Ectodermal cell (in vitro differentiated cells): ENCODE measurements at regions not wholly inside any gene's neighbourhood (a gene's known extent, or its start where the extent isn't known, plus 50 kb on each side); places are given as distances from the start of the nearest gene placed in this dataset.

Source experiments
- H3K27ac ChIP-seq: 2 replicates; pipeline ENCODE4 v1.7.0; 2013; ENCODE audit warnings: mild to moderate bottlenecking, low read depth, low read length; ENCODE audit not compliant: insufficient read depth, poor library complexity, severe bottlenecking
- H3K27me3 ChIP-seq: 2 replicates; pipeline ENCODE4 v1.7.0; 2013; ENCODE audit warnings: mild to moderate bottlenecking, low read length; ENCODE audit not compliant: insufficient read depth, control insufficient read depth, poor library complexity, severe bottlenecking
- H3K36me3 ChIP-seq: one replicate; pipeline ENCODE4 v1.7.0; 2013; ENCODE audit warnings: low read length; ENCODE audit not compliant: control insufficient read depth, insufficient read depth
- H3K4me1 ChIP-seq: one replicate; pipeline ENCODE4 v1.7.0; 2013; ENCODE audit warnings: low read length; ENCODE audit not compliant: control insufficient read depth, insufficient read depth
- H3K4me3 ChIP-seq: 2 replicates; pipeline ENCODE4 v1.7.0; 2013; ENCODE audit warnings: low read depth, low read length, control low read depth; ENCODE audit not compliant: insufficient read depth
- H3K9me3 ChIP-seq: 2 replicates; pipeline ENCODE4 v1.7.0; 2013; ENCODE audit warnings: mild to moderate bottlenecking, low read length, moderate library complexity; ENCODE audit not compliant: control insufficient read depth
- WGBS, 2 experiments: methylation state at CpG; one replicate each; pipeline ENCODE4 v1.1.7; 2013; ENCODE audit warnings: missing lambda C conversion rate in 2 of 2; 5-methylcytosine and 5-hydroxymethylcytosine counted together

DNA sequence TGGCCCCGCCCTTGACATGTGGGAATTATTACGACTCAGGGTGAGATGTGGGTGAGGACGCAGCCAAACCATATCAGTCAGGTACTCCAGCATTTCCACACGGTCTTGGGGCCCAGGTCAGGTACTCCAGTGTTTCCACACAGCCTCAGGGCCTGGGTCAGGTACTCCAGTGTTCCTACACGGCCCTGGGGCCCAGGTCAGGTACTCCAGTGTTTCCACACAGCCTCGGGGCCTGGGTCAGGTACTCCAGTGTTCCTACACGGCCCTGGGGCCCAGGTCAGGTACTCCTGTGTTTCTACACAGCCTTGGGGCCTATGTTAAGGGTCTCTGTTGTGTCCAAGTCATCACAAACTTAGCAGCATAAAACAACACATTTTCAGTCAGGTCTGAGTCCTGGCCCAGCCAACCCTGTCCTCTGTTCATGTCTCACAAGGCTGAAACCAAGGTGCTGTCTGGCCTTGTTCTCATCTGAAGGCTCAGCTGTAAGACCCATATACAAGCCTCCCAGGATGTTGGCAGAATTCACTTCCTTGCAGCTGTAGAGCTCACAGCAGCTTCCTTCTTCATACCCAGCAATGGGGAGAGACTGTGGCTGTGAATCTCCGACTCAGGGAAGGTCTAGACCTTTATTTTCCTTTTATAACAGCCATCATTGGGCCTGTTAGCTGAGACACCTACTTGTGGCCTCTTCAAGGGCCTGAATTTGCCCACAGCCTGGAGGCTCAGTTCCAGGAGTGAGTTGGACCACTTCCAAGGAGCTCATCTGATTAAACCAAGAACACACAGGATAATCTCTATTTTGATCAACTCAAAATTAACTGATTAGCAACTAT is 107.6 kb upstream of the SFSWAP start:
- Histone ChIP-seq H3K27ac (no peak overlapping the region), H3K27me3 (no peaks in the 10 kb centered on the region), H3K36me3 (no peaks in the 10 kb centered on the region), H3K4me1 (peaks cover 35% of the 10 kb centered on the region), H3K4me3 (no peak overlapping the region), H3K9me3 (no peaks in the 10 kb centered on the region)
- WGBS, 2 experiments: 89 to 91% methylated on average over 8 of the region's 8 CpGs

DNA sequence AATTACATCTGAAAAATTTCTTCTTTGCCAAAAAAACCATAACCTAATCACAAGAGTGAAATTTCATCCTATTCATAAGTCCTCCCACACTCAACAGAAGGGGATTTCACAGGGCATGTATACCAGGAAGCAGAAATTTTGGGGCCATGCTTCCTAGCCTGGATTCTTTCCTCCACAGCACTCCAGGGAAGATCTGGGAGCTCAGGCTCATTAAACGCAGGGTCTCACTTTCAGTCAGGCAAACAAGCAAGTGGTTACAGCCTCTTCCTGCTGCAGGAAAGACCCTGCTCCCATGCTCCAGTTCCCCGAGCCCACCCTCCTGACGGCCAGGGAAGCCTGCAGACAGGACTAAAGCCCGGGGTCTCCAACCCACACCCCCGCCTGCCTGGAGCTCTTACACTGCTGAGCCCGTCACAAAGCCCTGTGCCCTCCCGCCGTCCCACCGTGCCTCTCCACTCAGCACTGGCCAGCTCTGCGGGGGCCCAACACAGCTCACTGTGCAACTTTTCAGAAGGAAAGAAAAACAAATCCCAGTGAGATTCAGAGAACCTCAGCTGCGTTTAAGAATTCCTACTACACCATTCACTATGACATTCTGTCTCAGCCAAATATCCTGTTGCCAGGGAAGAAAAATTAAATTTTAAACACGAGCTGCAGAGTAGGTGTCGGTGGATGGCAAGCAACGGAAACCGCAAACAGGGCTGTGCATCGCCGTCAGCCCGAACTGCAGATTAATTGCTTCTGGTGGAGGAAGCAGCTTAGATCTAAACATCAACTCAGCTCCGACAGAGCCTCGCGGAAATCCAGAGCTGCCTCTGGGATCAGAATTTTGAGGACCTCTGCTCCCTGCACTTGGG is 106.7 kb upstream of the SFSWAP start:
- Histone ChIP-seq H3K4me3 (no peak overlapping the region), H3K27me3 (no peaks in the 10 kb centered on the region), H3K9me3 (no peaks in the 10 kb centered on the region), H3K27ac (no peak overlapping the region), H3K36me3 (no peaks in the 10 kb centered on the region), H3K4me1 (peaks cover 32% of the 10 kb centered on the region)
- 48 to 52% methylated on average over 21 of the region's 21 CpGs for WGBS, 2 experiments

DNA sequence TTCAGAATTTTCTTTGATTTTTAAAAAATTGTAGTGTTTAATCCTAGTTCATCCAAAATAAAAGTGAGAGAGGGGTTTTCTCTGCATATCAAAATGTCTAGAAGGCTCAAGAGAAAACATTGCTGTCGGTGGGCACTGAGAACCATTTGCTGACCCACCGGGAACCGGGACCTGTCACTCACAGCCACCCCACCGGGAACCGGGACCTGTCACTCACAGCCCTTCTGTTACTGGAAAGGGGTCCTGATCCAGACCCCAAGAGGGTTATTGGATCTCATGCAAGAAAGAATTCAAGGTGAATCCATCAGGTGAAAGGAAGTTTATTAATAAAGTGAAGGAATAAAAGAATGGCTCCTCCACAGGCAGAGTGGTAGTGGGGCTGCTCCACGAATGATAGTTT is 106.0 kb upstream of the SFSWAP start:
- WGBS, 2 experiments: 87 to 91% methylated on average over 6 of the region's 6 CpGs
- Histone ChIP-seq H3K36me3 (no peaks in the 10 kb centered on the region), H3K27me3 (no peaks in the 10 kb centered on the region), H3K4me3 (no peak overlapping the region), H3K9me3 (no peaks in the 10 kb centered on the region), H3K27ac (no peak overlapping the region), H3K4me1 (peaks cover 30% of the 10 kb centered on the region)

DNA sequence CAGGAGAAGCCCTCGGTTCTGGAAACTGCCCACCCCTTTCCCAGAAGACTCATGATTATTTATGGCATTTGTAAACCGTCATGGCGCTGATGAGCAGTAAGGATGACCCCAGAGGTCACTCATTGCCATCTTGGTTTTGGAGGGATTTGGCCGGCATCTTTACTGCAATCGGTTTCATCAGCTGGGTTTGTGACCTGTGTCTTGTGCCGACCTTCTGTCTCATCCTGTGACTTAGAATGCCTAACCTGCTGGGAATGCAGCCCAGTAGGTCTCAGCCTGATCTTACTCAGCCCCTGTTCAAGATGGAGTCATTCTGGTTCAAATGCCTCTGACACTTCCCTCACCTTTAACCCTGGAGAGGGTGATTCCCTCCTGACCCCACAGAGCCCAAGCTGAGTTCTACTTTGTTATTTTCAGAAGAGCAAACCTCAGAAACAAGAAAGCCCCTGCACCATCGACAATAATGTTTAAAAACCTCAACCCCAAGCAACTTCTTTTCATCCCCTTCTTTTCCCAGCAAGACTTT is 105.5 kb upstream of the SFSWAP start:
- H3K27me3 ChIP-seq: no peaks in the 10 kb centered on the region

DNA sequence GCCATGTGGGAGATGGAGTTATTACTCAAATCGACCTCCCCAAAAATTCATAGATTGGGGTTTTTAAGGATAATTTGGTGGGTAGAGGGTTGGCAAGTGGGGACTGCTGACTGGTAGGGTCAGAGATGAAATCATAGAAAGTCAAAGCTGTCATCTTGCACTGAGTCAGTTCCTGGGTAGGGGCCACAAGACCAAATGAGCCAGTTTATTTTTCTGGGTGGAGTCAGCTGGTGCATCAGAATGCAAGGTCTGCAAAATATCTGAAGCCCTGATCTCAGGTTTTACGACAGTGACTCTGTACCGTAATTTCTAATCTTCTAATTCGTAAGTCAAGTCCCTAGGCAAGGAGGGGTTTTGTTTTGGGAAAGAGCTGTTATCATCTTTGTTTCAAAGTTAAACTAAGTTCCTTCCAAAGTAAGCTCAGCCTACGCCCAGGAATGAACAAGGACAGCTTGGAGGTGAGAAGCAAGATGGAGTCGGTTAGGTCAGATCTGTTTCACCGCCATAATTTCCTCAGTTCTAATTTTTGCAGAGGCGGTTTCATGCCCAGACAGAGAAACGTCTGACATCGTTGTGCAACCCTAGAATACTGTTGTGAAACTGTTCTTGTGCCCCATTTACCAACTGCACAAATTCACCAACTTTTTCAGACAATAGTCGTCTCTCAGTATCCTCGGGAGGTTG is 104.5 kb upstream of the SFSWAP start:
- H3K4me1 ChIP-seq: peaks cover 30% of the 10 kb centered on the region
- no peaks in the 10 kb centered on the region for H3K36me3 ChIP-seq
- H3K4me3 ChIP-seq: no peak overlapping the region
- 96 to 97% methylated on average over 12 of the region's 12 CpGs for WGBS, 2 experiments
- H3K27ac ChIP-seq: no peak overlapping the region
- no peaks in the 10 kb centered on the region for H3K27me3 ChIP-seq
- H3K9me3 ChIP-seq: no peaks in the 10 kb centered on the region

More for the DNA sequence above, 105.5 kb upstream of the SFSWAP start:
- no peaks in the 10 kb centered on the region for H3K9me3 ChIP-seq
- peaks cover 30% of the 10 kb centered on the region for H3K4me1 ChIP-seq
- no peak overlapping the region for H3K27ac ChIP-seq
- no peaks in the 10 kb centered on the region for H3K36me3 ChIP-seq
- WGBS, 2 experiments: 91 to 94% methylated on average over 7 of the region's 7 CpGs
- no peak overlapping the region for H3K4me3 ChIP-seq

DNA sequence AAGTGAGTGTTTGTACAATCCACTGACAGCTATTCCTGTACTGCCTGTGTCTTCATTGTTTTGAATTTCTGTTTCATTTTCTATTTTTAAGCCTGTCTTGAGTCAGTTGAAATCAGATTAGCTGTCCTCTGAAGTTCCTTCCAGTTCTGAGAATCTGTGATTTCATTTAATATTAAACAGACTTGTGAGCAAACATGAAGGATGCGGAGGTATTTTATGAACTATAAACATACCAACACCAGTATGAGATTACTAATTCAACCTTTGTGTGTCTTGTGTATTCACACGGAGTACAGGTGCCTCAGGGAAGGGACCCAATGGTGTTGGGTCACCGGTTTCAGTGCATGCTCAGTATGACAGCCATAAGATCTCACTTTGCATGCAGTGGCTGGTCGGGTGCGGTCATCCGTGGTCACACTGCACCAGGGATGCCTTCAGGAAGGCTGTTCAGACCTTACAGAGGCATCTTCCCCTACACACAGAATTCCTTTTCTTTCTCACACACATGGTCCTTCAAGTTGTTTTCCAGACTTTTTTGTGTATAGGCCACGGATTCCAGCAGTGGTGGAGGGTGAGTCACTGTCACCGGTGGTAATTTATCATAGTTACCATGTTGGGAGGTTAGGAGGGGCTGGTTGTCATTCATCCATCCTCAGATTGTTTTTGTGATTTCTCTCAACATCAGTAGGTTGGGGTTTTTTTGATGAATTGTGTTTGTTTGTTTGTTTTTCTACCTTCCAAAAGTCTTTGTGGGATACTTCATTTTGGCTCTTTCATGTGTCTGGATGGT is 103.0 kb upstream of the SFSWAP start:
- no peak overlapping the region for H3K27ac ChIP-seq
- 82 to 83% methylated on average over 8 of the region's 8 CpGs for WGBS, 2 experiments
- no peaks in the 10 kb centered on the region for H3K27me3 ChIP-seq
- H3K4me1 ChIP-seq: peaks cover 17% of the 10 kb centered on the region
- H3K9me3 ChIP-seq: no peaks in the 10 kb centered on the region
- no peaks in the 10 kb centered on the region for H3K36me3 ChIP-seq
- H3K4me3 ChIP-seq: no peak overlapping the region

DNA sequence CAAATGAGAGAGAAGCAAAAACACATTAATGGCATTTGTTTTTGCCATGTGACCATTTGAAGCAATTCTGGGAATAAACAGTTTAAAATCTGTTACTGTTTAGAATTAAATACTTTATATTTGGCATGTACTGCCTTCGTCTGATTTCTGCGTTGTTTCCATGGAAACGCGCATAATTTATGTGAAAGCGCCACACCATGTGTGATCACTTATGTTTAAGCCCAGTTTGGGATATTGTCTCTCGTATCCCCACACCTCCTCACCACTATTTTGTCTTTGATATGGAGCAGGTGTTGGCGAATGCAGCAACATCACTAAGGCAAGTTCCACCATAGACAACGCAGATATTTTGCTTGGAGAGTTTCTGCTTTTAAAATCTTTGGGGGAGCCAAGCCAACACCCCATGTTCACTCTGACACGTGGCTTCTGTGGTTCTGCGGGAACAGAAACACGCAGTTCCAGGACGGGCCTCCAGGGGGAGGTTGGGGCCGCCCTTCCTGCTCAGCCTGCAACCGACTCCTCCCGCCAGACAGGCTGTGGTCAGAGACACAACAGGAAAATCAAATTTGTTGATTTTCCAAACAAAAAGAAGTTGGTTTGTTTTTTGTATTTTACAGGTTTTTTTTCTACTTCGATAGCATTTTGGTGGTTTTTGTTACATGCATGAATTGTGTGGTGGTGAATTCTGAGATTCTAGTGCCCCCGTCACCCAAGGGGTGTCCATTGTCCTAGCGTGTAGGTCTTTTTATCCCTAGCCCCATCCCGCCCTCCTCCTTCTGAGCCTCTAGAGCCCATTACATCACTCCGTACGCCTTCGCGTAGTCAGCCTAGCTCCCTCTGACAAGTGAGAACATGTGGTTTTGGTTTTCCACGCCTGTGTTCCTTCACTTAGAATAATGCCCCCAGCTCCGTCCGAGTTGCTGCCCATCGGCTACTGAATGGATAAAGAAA is 101.9 kb upstream of the SFSWAP start:
- H3K4me3 ChIP-seq: no peak overlapping the region

DNA sequence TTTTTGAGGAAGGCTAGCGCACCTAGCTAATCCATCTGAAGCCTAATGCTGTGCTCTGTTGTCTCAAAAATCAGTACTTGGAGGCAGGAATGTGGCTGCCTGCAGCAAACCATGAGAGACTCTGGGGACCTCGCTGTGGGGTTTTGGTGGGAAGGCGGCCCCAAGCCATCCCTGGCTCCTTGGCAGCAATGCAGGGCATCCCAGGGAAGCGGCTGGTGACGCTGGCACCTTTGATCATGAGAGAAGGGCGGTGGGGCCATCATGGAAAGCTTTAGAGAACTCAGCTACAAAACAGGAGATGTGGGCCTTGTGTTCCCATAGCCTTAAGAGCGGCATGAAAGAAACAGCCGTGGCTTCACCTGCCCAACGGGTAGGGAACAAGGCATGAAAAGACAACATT is 101.1 kb upstream of the SFSWAP start:
- no peak overlapping the region for H3K27ac ChIP-seq
- no peaks in the 10 kb centered on the region for H3K4me1 ChIP-seq
- H3K36me3 ChIP-seq: no peaks in the 10 kb centered on the region
- H3K27me3 ChIP-seq: no peaks in the 10 kb centered on the region
- no peaks in the 10 kb centered on the region for H3K9me3 ChIP-seq
- WGBS, 2 experiments: 94 to 95% methylated on average over 9 of the region's 9 CpGs
- no peak overlapping the region for H3K4me3 ChIP-seq

More for the DNA sequence above, 101.9 kb upstream of the SFSWAP start:
- WGBS, 2 experiments: 53 to 55% methylated on average over 27 of the region's 27 CpGs
- Histone ChIP-seq H3K9me3 (no peaks in the 10 kb centered on the region), H3K27me3 (no peaks in the 10 kb centered on the region), H3K36me3 (no peaks in the 10 kb centered on the region), H3K4me1 (peaks cover 5% of the 10 kb centered on the region), H3K27ac (no peak overlapping the region)

DNA sequence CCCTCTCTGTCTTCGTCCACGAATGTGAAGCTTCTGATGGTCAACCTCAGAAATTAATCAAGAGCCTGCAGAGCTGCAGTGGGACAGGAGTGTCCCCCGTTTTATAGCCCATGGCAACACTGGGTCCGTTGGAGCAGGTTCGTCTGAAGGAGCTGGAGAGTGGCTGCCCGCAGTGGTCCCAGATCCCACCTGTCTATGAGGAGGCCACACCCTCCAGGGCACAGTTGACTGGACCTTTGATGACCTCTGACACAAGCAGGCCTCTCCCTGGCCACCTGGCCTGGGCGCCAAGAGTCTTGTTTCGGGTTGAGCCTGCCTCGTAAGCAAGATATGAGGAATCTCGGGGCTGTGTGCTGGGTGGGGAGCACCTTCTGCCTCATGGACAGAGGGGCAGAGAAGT is 100.7 kb upstream of the SFSWAP start:
- 84 to 86% methylated on average over 10 of the region's 10 CpGs for WGBS, 2 experiments
- no peaks in the 10 kb centered on the region for H3K9me3 ChIP-seq
- H3K4me3 ChIP-seq: no peak overlapping the region
- no peaks in the 10 kb centered on the region for H3K4me1 ChIP-seq
- H3K36me3 ChIP-seq: no peaks in the 10 kb centered on the region
- H3K27ac ChIP-seq: no peak overlapping the region
- H3K27me3 ChIP-seq: no peaks in the 10 kb centered on the region
